H9 (cell line): ENCODE measurements at regions not wholly inside any gene's neighbourhood (a gene's known extent, or its start where the extent isn't known, plus 50 kb on each side); places are given as distances from the start of the nearest gene placed in this dataset.

Experiments used
- DNase-seq: peaks from one replicate; pipeline ENCODE4 v3.0.0-alpha.2; 2017
- H2AFZ ChIP-seq: one replicate; pipeline ENCODE4 v1.6.1; 2013; ENCODE audit warnings: mild to moderate bottlenecking, low read length, control low read depth, moderate library complexity
- H2AK5ac ChIP-seq: 2 replicates; pipeline ENCODE4 v1.6.1; 2013; ENCODE audit warnings: low read length, control low read depth, mixed read lengths; ENCODE audit not compliant: insufficient read length
- H2BK120ac ChIP-seq: one replicate; pipeline ENCODE4 v1.6.1; 2013; ENCODE audit warnings: low read depth, mild to moderate bottlenecking, low read length, control low read depth, inconsistent platforms; ENCODE audit not compliant: poor library complexity, severe bottlenecking
- H2BK12ac ChIP-seq: 2 replicates; pipeline ENCODE4 v1.6.1; 2013; ENCODE audit warnings: low read length, control low read depth, mixed read lengths, low read depth; ENCODE audit not compliant: insufficient read length
- H2BK15ac ChIP-seq: 2 replicates; pipeline ENCODE4 v1.6.1; 2013; ENCODE audit warnings: low read depth, low read length, control low read depth
- H2BK20ac ChIP-seq: one replicate; pipeline ENCODE4 v1.6.1; 2013; ENCODE audit warnings: low read depth, mild to moderate bottlenecking, low read length, control low read depth, inconsistent platforms; ENCODE audit not compliant: poor library complexity, severe bottlenecking
- H2BK5ac ChIP-seq: 2 replicates; pipeline ENCODE4 v1.6.1; 2013; ENCODE audit warnings: low read length, control low read depth, mixed read lengths; ENCODE audit not compliant: insufficient read length
- H3K14ac ChIP-seq: 2 replicates; pipeline ENCODE4 v1.6.1; 2013; ENCODE audit warnings: low read length, control low read depth; ENCODE audit not compliant: insufficient read depth
- H3K18ac ChIP-seq: 2 replicates; pipeline ENCODE4 v1.6.1; 2013; ENCODE audit warnings: low read depth, mild to moderate bottlenecking, mixed read lengths, low read length, control low read depth; ENCODE audit not compliant: insufficient read length
- H3K23ac ChIP-seq: 2 replicates; pipeline ENCODE4 v1.6.1; 2013; ENCODE audit warnings: low read length, control low read depth, mixed read lengths, low read depth; ENCODE audit not compliant: insufficient read length
- H3K23me2 ChIP-seq: 2 replicates; pipeline ENCODE4 v1.6.1; 2013; ENCODE audit warnings: low read depth, mild to moderate bottlenecking, mixed read lengths, low read length, control low read depth; ENCODE audit not compliant: insufficient read length, poor library complexity, severe bottlenecking
- H3K27ac ChIP-seq: 2 replicates; pipeline ENCODE4 v1.5.1; 2013; ENCODE audit warnings: low read length, control low read depth, mixed read lengths, low read depth; ENCODE audit not compliant: insufficient read length
- H3K27me3 ChIP-seq: 2 replicates; pipeline ENCODE4 v1.6.1; 2013; ENCODE audit warnings: low read length, control low read depth, inconsistent platforms; ENCODE audit not compliant: insufficient read depth
- H3K4ac ChIP-seq: 2 replicates; pipeline ENCODE4 v1.6.1; 2013; ENCODE audit warnings: low read depth, mild to moderate bottlenecking, control low read depth, inconsistent platforms, low read length, moderate library complexity
- H3K4me1 ChIP-seq: 2 replicates; pipeline ENCODE4 v1.6.1; 2013; ENCODE audit warnings: low read length, control low read depth, inconsistent platforms; ENCODE audit not compliant: insufficient read depth
- H3K4me2 ChIP-seq: 2 replicates; pipeline ENCODE4 v1.6.1; 2013; ENCODE audit warnings: low read length, control low read depth, mixed read lengths; ENCODE audit not compliant: insufficient read length, insufficient read depth
- H3K56ac ChIP-seq: 2 replicates; pipeline ENCODE4 v1.6.1; 2013; ENCODE audit warnings: low read depth, mild to moderate bottlenecking, mixed read lengths, low read length, control low read depth; ENCODE audit not compliant: insufficient read length
- H3K79me1 ChIP-seq: 2 replicates; pipeline ENCODE4 v1.6.1; 2013; ENCODE audit warnings: low read depth, mild to moderate bottlenecking, moderate library complexity, low read length, control low read depth, inconsistent platforms; ENCODE audit not compliant: insufficient read depth, poor library complexity, severe bottlenecking
- H3K79me2 ChIP-seq: 2 replicates; pipeline ENCODE4 v1.6.1; 2013; ENCODE audit warnings: low read length, control low read depth, inconsistent platforms; ENCODE audit not compliant: insufficient read depth
- H3K9ac ChIP-seq: 2 replicates; pipeline ENCODE4 v1.6.1; 2013; ENCODE audit warnings: low read length, control low read depth, mixed read lengths; ENCODE audit not compliant: insufficient read length; ENCODE audit errors: extremely low read depth
- H3K9me3 ChIP-seq: one replicate; pipeline ENCODE4 v1.6.1; 2013; ENCODE audit warnings: low read depth, low read length, inconsistent platforms; ENCODE audit not compliant: control insufficient read depth
- H3T11ph ChIP-seq: one replicate; pipeline ENCODE4 v1.6.1; 2013; ENCODE audit warnings: mild to moderate bottlenecking, low read length, control low read depth, inconsistent platforms
- H4K20me1 ChIP-seq: one replicate; pipeline ENCODE4 v1.6.1; 2013; ENCODE audit not compliant: control insufficient read depth, insufficient read length, insufficient read depth
- H4K5ac ChIP-seq: 2 replicates; pipeline ENCODE4 v1.6.1; 2013; ENCODE audit warnings: low read depth, mild to moderate bottlenecking, mixed read lengths, low read length, control low read depth; ENCODE audit not compliant: insufficient read length
- H4K8ac ChIP-seq: replicated peaks from 2 replicates; pipeline ENCODE4 v1.6.1; 2013; ENCODE audit warnings: low read length, control low read depth, mixed read lengths, low read depth; ENCODE audit not compliant: insufficient read length
- H4K91ac ChIP-seq: 2 replicates; pipeline ENCODE4 v1.6.1; 2013; ENCODE audit warnings: low read depth, mild to moderate bottlenecking, moderate library complexity, mixed read lengths, low read length, control low read depth; ENCODE audit not compliant: insufficient read length
- H3K27ac Mint-ChIP-seq, 3 experiments: 2 replicates in 2 of 3; 3 replicates in 1 of 3; pipeline ENCODE4 v1.8.0; 2020 to 2021; ENCODE audit warnings: mixed read lengths in 3 of 3, mild to moderate bottlenecking in 1 of 3, moderate library complexity in 1 of 3
- H3K27me3 Mint-ChIP-seq: 2 replicates; pipeline ENCODE4 v1.8.0; 2021; ENCODE audit warnings: low read depth, mild to moderate bottlenecking, moderate library complexity, mixed read lengths
- H3K36me3 Mint-ChIP-seq, 3 experiments: 2 replicates in 2 of 3; 3 replicates in 1 of 3; pipeline ENCODE4 v1.8.0; 2020 to 2021; ENCODE audit warnings: low read depth in 3 of 3, mixed read lengths in 3 of 3; ENCODE audit not compliant: insufficient read depth in 1 of 3
- H3K4me1 Mint-ChIP-seq, 2 experiments: 2 replicates each; pipeline ENCODE4 v1.8.0; 2020; ENCODE audit warnings: mixed read lengths in 2 of 2
- H3K4me3 Mint-ChIP-seq, 2 experiments: 2 replicates in 1 of 2; 3 replicates in 1 of 2; pipeline ENCODE4 v1.8.0; 2020 to 2021; ENCODE audit warnings: mild to moderate bottlenecking in 2 of 2, mixed read lengths in 2 of 2, moderate library complexity in 1 of 2
- H3K9me3 Mint-ChIP-seq, 2 experiments: 2 replicates in 1 of 2; 3 replicates in 1 of 2; pipeline ENCODE4 v1.8.0; 2020; ENCODE audit warnings: mild to moderate bottlenecking in 2 of 2, mixed read lengths in 2 of 2, moderate library complexity in 1 of 2
- WGBS: extraction: QIAGEN DNeasy Blood & Tissue Kit; methylation state at CpG from one replicate; pipeline ENCODE4 v1.1.7; 2013; ENCODE audit warnings: missing lambda C conversion rate, low lambda C conversion rate, mixed read lengths; ENCODE audit not compliant: insufficient read length; ENCODE audit errors: extremely low coverage; 5-methylcytosine and 5-hydroxymethylcytosine counted together
- TF ChIP-seq, protein P1 (sequence below): fragments of 200-600 bp; sonication (generic); conservative IDR thresholded peaks from 3 replicates; pipeline ENCODE4 v1.8.0; 2021; ENCODE audit warnings: antibody characterized with exemption, mild to moderate bottlenecking

- Histone ChIP-seq H3K18ac (no peak overlapping the region), H3K56ac (no peak overlapping the region), H3K79me1 (no peaks in the 10 kb centered on the region), H3K4me2 (no peak overlapping the region), H2BK120ac (no peak overlapping the region), H2BK12ac (no peak overlapping the region), H4K8ac (no peak overlapping the region), H3T11ph (no peak overlapping the region), H2BK15ac (no peak overlapping the region), H4K91ac (no peak overlapping the region), H3K9ac (no peak overlapping the region), H3K4me1 (no peaks in the 10 kb centered on the region), H3K27ac (no peak overlapping the region), H3K4ac (no peak overlapping the region), H4K5ac (no peak overlapping the region), H3K23ac (no peak overlapping the region), H4K20me1 (no peaks in the 10 kb centered on the region), H3K79me2 (no peaks in the 10 kb centered on the region), H3K9me3 (no peaks in the 10 kb centered on the region), H2AK5ac (no peak overlapping the region), H3K27me3 (no peaks in the 10 kb centered on the region), H2BK20ac (no peak overlapping the region), H3K14ac (no peak overlapping the region), H2BK5ac (no peak overlapping the region), H2AFZ (no peak overlapping the region), H3K23me2 (no peaks in the 10 kb centered on the region)
- H3K4me1 Mint-ChIP-seq: no peaks in the 10 kb centered on the region
- H3K27ac Mint-ChIP-seq: no peak overlapping the region
- DNase-seq: no peak
- peaks cover 15 to 17% of the 10 kb centered on the region in 2 experiments for H3K9me3 Mint-ChIP-seq
- H3K4me3 Mint-ChIP-seq: no peak overlapping the region
- TF ChIP-seq, protein P1, sequence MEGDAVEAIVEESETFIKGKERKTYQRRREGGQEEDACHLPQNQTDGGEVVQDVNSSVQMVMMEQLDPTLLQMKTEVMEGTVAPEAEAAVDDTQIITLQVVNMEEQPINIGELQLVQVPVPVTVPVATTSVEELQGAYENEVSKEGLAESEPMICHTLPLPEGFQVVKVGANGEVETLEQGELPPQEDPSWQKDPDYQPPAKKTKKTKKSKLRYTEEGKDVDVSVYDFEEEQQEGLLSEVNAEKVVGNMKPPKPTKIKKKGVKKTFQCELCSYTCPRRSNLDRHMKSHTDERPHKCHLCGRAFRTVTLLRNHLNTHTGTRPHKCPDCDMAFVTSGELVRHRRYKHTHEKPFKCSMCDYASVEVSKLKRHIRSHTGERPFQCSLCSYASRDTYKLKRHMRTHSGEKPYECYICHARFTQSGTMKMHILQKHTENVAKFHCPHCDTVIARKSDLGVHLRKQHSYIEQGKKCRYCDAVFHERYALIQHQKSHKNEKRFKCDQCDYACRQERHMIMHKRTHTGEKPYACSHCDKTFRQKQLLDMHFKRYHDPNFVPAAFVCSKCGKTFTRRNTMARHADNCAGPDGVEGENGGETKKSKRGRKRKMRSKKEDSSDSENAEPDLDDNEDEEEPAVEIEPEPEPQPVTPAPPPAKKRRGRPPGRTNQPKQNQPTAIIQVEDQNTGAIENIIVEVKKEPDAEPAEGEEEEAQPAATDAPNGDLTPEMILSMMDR: no peak
- WGBS: no CpG with 5 or more reads among the region's 10 CpGs
- H3K36me3 Mint-ChIP-seq: peaks cover 2 to 11% (median 2%) of the 10 kb centered on the region in 3 experiments; a peak in 4 of 7 replicates
- H3K27me3 Mint-ChIP-seq: no peaks in the 10 kb centered on the region
Observed at GRCh38 chr10:129360046-129360445, 107.0 kb upstream of the MGMT start.
